ENCODE measurements at regions not wholly inside any gene's neighbourhood (a gene's known extent, or its start where the extent isn't known, plus 50 kb on each side); places are given as distances from the start of the nearest gene placed in this dataset.

GRCh38 chr3:168997488-168997887, 666.0 kb downstream of the MECOM start:
- no peaks in the 10 kb centered on the region for H3K9me3 Mint-ChIP-seq
- no peak for TF ChIP-seq CTCF (IDR thresholded peaks at IDR 0.05)
- no peaks in the 10 kb centered on the region for H3K36me3 Mint-ChIP-seq (ENCODE audit: low read depth)
- peaks cover 1% of the 10 kb centered on the region; the same call in 1 of the 2 replicates for H3K27me3 Mint-ChIP-seq (ENCODE audit: insufficient read depth)
- peaks cover 27% of the 10 kb centered on the region for H3K4me1 Mint-ChIP-seq (ENCODE audit: low read depth)
- H3K27ac Mint-ChIP-seq, result no peak overlapping the region
- DNase-seq, result no peak
- no peak overlapping the region; the same call in 1 of the 2 replicates for H3K4me3 Mint-ChIP-seq

GRCh38 chr3:168996622-168997021, 666.9 kb downstream of the MECOM start:
- no peak overlapping the region; the same call in 1 of the 2 replicates for H3K27ac Mint-ChIP-seq
- no peak for DNase-seq
- no peak for TF ChIP-seq CTCF (IDR thresholded peaks at IDR 0.05)
- H3K4me3 Mint-ChIP-seq, result peak overlapping the region; percentile 50; the same call in 1 of the 2 replicates
- no peaks in the 10 kb centered on the region for H3K36me3 Mint-ChIP-seq (ENCODE audit: low read depth)
- H3K4me1 Mint-ChIP-seq (ENCODE audit: low read depth), result peaks cover 28% of the 10 kb centered on the region
- no peaks in the 10 kb centered on the region for H3K9me3 Mint-ChIP-seq
- peaks cover 1% of the 10 kb centered on the region; the same call in 1 of the 2 replicates for H3K27me3 Mint-ChIP-seq (ENCODE audit: insufficient read depth)

- no peak overlapping the region for H3K27ac Mint-ChIP-seq
- no peak overlapping the region for H3K4me3 Mint-ChIP-seq
- H3K4me1 Mint-ChIP-seq (ENCODE audit: low read depth), result peaks cover 29% of the 10 kb centered on the region
- no peak for TF ChIP-seq CTCF (IDR thresholded peaks at IDR 0.05)
- no peaks in the 10 kb centered on the region for H3K36me3 Mint-ChIP-seq (ENCODE audit: low read depth)
- no peak for DNase-seq
- no peaks in the 10 kb centered on the region for H3K9me3 Mint-ChIP-seq
- peaks cover 1% of the 10 kb centered on the region; the same call in 1 of the 2 replicates for H3K27me3 Mint-ChIP-seq (ENCODE audit: insufficient read depth)
These were observed 668.4 kb downstream of the MECOM start for GRCh38 chr3:168995129-168995528.

- TF ChIP-seq CTCF (IDR thresholded peaks at IDR 0.05), result no peak
- Mint-ChIP-seq H3K4me1 (ENCODE audit: low read depth) (peaks cover 13% of the 10 kb centered on the region), H3K36me3 (ENCODE audit: low read depth) (no peaks in the 10 kb centered on the region), H3K9me3 (no peaks in the 10 kb centered on the region), H3K27ac (no peak overlapping the region), H3K27me3 (ENCODE audit: insufficient read depth) (no peaks in the 10 kb centered on the region), H3K4me3 (no peak overlapping the region)
- DNase-seq, result no peak
These were observed 671.7 kb downstream of the MECOM start for GRCh38 chr3:168991803-168992202.

GRCh38 chr3:168990621-168991020, 672.9 kb downstream of the MECOM start:
- H3K4me3 Mint-ChIP-seq, result no peak overlapping the region
- no peak overlapping the region for H3K27ac Mint-ChIP-seq
- TF ChIP-seq CTCF (IDR thresholded peaks at IDR 0.05), result no peak
- peaks cover 10% of the 10 kb centered on the region for H3K4me1 Mint-ChIP-seq (ENCODE audit: low read depth)
- no peaks in the 10 kb centered on the region for H3K27me3 Mint-ChIP-seq (ENCODE audit: insufficient read depth)
- no peaks in the 10 kb centered on the region for H3K36me3 Mint-ChIP-seq (ENCODE audit: low read depth)
- no peaks in the 10 kb centered on the region for H3K9me3 Mint-ChIP-seq
- DNase-seq, result no peak

- no peak for TF ChIP-seq CTCF (IDR thresholded peaks at IDR 0.05)
- H3K4me1 Mint-ChIP-seq (ENCODE audit: low read depth), result peaks cover 11% of the 10 kb centered on the region
- no peak for DNase-seq
These were observed 673.4 kb downstream of the MECOM start for GRCh38 chr3:168990134-168990533.

More at GRCh38 chr3:168990134-168990533, 673.4 kb downstream of the MECOM start:
- Mint-ChIP-seq H3K36me3 (ENCODE audit: low read depth) (no peaks in the 10 kb centered on the region), H3K27me3 (ENCODE audit: insufficient read depth) (no peaks in the 10 kb centered on the region), H3K9me3 (no peaks in the 10 kb centered on the region), H3K27ac (no peak overlapping the region), H3K4me3 (no peak overlapping the region)
